ENCODE measurements at regions not wholly inside any gene's neighbourhood (a gene's known extent, or its start where the extent isn't known, plus 50 kb on each side); places are given as distances from the start of the nearest gene placed in this dataset.
A peak's percentile ranks its signal among the peaks of the same experiment; 100 is the strongest.

- no peak for DNase-seq (ENCODE audit: low read depth)
- no peak overlapping the region for H3K4me3 ChIP-seq (ENCODE audit: low read depth, low read length)
- no peak for TF ChIP-seq CTCF (IDR thresholded peaks at IDR 0.05; ENCODE audit: insufficient read depth, low read depth, low read length)
Measured at GRCh38 chr5:115460472-115460871, 84.1 kb downstream of the FEM1C start.

GRCh38 chr5:115459855-115460341 lies 84.7 kb downstream of the FEM1C start:
- H3K4me3 ChIP-seq (ENCODE audit: low read depth, low read length), result no peak overlapping the region
- DNase-seq (ENCODE audit: low read depth), result peak; percentile 48
- no peak for TF ChIP-seq CTCF (IDR thresholded peaks at IDR 0.05; ENCODE audit: insufficient read depth, low read depth, low read length)

- TF ChIP-seq CTCF (IDR thresholded peaks at IDR 0.05; ENCODE audit: insufficient read depth, low read depth, low read length), result no peak
- no peak for DNase-seq (ENCODE audit: low read depth)
- H3K4me3 ChIP-seq (ENCODE audit: low read depth, low read length), result no peak overlapping the region
Measured at GRCh38 chr5:115458416-115458815, 86.2 kb downstream of the FEM1C start.

GRCh38 chr5:115458003-115458409 lies 86.6 kb downstream of the FEM1C start:
- TF ChIP-seq CTCF (IDR thresholded peaks at IDR 0.05; ENCODE audit: insufficient read depth, low read depth, low read length), result no peak
- no peak for DNase-seq (ENCODE audit: low read depth)
- H3K4me3 ChIP-seq (ENCODE audit: low read depth, low read length), result no peak overlapping the region

- no peak overlapping the region for H3K4me3 ChIP-seq (ENCODE audit: low read depth, low read length)
- DNase-seq (ENCODE audit: low read depth), result no peak
- TF ChIP-seq CTCF (IDR thresholded peaks at IDR 0.05; ENCODE audit: insufficient read depth, low read depth, low read length), result no peak
Measured at GRCh38 chr5:115457571-115457970, 87.0 kb downstream of the FEM1C start.

GRCh38 chr5:115456539-115457040 lies 88.0 kb downstream of the FEM1C start:
- DNase-seq (ENCODE audit: low read depth), result no peak
- no peak for TF ChIP-seq CTCF (IDR thresholded peaks at IDR 0.05; ENCODE audit: insufficient read depth, low read depth, low read length)
- H3K4me3 ChIP-seq (ENCODE audit: low read depth, low read length), result no peak overlapping the region

GRCh38 chr5:115456056-115456455 lies 88.5 kb downstream of the FEM1C start:
- peak; percentile 48 for DNase-seq (ENCODE audit: low read depth)
- no peak for TF ChIP-seq CTCF (IDR thresholded peaks at IDR 0.05; ENCODE audit: insufficient read depth, low read depth, low read length)
- H3K4me3 ChIP-seq (ENCODE audit: low read depth, low read length), result no peak overlapping the region

Measured in fibroblast of villous mesenchyme (primary cell).